IPS-NIHi11 (cell line): ENCODE measurements at regions not wholly inside any gene's neighbourhood (a gene's known extent, or its start where the extent isn't known, plus 50 kb on each side); places are given as distances from the start of the nearest gene placed in this dataset.

Experiments
- DNase-seq: peaks from one replicate; pipeline ENCODE4 v3.0.0; 2012; ENCODE audit warnings: mixed read lengths, low spot score

DNA sequence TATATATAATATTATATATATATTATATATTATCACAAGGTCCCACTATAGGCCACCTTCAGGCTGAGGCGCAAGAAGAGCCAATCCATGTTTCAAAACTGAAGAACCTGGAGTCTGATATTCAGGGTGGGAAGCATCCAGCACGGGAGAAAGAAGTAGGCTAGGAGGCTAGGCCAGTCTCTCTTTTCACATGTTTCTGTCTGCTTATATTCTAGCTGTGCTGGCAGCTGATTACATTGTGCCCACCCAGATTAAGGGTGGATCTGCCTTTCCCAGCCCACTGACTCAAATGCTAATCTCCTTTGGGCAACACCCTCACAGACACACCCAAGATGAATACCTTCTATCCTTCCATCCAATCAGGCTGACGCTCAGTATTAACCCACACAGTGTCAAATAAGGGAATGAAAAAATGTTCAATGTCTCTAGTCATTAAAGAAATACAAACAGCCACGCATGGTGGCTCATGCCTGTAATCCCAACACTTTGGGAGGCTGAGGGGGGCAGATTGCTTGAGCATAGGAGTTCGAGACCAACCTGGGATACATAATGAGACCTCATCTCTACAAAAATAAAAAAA lies 135.4 kb upstream of the PCBD1 start:
- DNase-seq: no peak

DNA sequence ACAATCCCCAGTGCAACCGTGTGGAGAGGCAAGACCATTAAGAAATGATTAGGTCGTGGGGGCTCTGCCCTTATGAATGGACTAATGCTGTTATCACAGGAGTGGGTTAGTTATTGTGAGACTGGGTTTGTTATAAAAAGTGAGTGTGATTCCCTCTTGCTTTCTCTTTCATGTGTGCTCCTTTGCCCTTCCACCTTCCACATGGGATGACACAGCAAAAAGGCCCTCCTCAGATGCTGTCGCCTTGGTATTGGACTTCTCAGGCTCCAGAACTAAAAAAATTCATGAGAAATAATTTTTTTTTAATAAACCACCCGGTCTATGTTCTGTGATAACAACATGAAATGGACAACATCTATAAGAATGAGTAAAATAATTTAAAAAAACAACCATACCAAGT lies 136.1 kb upstream of the PCBD1 start:
- no peak for DNase-seq

DNA sequence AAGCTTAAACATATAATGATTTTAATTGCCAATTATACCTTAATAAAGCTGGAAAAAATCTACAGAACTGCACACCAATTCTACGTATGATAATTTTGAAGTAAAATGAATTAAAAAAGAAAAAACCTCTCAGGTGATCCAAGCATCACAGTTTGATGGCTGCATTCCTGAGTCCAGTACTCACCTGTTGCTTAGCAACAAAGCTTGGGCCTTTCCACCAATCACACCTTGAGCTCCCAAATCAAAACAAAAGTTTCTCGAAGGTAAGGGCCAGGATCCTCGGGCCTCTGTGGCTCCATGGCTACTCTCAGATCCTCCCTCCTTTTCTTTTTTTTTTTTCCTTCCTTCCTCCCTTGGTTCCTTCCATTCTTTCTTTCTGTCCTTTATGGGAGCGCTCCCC lies 137.2 kb upstream of the PCBD1 start:
- peak; percentile 72 for DNase-seq

- DNase-seq: no peak
Measured at GRCh38 chr10:71028066-71028465, 139.7 kb upstream of the PCBD1 start.

DNA sequence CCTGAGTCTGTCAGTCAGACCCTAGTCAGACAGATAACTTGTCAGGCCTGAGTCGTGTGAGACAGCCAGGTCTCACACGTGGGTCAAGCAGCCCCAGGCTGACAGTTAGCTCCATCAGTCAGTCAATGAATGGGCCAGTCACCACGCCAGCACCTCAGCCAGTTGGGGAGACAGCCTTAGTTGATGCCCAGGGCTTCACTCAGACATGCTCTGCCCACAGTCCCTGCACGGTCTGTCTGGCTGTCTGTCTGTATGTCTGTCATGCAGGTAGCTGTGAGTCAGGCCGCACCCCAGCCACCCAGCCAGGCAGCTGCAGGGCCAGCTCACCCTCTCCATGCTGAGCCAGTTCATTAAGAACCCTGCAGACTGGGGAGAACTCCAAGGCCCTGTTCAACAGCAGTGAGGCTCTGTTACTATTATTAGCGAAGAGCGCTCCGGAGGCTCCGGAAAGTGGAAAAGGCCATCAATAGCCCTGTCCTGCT lies 141.1 kb upstream of the PCBD1 start:
- DNase-seq: no peak

- DNase-seq: no peak
Measured at GRCh38 chr10:71029907-71030306, 141.5 kb upstream of the PCBD1 start.

- no peak for DNase-seq
Measured at GRCh38 chr10:71031026-71031425, 142.7 kb upstream of the PCBD1 start.

GRCh38 chr10:71031603-71032002 lies 143.2 kb upstream of the PCBD1 start:
- peak; percentile 45 for DNase-seq

DNA sequence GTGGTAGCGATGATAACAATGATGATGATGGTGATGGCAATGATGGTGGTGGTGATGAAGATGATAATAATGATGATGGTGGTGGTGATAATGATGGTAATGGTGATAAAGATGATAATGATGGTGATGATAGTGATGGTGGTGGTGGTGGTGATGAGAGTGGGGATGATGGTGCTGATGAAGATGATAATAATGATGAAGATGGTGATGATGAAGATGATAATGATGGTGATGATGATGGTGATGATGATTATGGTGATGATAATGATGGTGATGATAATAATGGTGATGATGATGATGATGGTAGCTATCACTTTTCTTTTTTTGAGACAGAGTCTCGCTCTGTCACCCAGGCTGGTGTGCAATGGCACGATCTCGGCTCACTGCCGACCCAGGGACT lies 144.5 kb upstream of the PCBD1 start:
- DNase-seq: no peak

- DNase-seq: peak; percentile 60
Measured at GRCh38 chr10:71033396-71033980, 145.1 kb upstream of the PCBD1 start.

DNA sequence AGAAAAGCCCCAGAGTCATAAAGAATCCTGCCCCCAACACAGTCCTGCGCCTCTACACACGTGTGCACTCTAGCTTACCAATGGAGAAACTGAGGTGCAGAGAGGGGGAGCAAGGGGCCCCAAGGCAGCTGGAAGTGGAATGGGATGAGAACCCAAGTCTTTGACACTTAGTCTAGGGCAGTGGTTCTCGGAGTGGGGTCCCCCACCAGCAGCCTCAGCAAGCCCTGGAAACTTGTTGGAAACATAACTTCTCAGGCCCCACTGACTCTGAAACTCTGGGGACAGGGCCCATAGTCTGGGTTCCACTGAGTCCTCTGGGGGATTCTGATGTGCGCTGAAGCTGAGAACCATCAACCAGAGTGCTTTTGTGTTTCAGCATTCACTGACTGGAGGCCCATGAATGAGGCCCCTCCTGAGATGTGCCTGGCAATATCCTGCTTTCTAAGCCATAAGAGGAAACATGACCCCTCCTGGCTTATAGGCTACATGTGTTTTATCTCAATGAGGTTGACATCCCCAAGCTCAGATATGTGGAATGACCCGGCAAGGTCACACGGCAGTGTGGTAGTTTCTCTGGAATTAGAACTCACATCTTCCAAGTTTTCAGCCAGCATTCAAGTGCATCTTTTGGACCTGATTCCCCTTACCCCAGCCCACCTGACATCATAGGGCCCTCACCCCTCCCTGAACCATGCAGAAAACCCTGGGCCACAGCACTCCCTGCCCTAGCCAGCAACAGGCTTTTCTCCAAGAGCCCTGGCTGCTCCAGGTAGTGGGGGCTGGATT lies 147.3 kb upstream of the PCBD1 start:
- no peak for DNase-seq

- DNase-seq: no peak
Measured at GRCh38 chr10:71036297-71036966, 148.1 kb upstream of the PCBD1 start.

- no peak for DNase-seq
Measured at GRCh38 chr10:71038091-71038633, 149.8 kb upstream of the PCBD1 start.

- no peak for DNase-seq
Measured at GRCh38 chr10:71038921-71039320, 150.6 kb upstream of the PCBD1 start.

DNA sequence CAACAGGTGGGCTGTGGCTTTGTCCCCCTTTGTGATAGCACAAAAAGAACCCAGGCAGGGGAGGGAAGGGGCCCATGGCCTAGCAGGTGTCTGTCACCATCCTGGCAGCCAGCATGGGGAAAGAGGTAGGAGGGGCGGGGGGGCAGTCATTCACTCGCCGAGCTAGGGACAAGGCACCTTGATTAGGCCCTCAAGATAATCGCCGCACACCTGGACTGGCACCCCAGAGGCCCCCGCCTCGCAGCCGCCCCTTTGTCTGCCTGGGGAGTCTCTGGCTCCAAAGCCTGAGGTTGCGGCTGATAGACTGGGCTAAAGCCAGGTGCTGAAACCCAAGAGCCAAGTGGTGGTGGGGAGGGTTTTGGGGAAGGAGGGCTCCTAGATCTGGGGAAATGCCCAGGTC lies 151.2 kb upstream of the PCBD1 start:
- DNase-seq: no peak

- DNase-seq: no peak
Measured at GRCh38 chr10:71040343-71040742, 152.0 kb upstream of the PCBD1 start.

- DNase-seq: no peak
Measured at GRCh38 chr10:71040846-71041605, 152.7 kb upstream of the PCBD1 start.

- no peak for DNase-seq
Measured at GRCh38 chr10:71042216-71042615, 153.9 kb upstream of the PCBD1 start.

DNA sequence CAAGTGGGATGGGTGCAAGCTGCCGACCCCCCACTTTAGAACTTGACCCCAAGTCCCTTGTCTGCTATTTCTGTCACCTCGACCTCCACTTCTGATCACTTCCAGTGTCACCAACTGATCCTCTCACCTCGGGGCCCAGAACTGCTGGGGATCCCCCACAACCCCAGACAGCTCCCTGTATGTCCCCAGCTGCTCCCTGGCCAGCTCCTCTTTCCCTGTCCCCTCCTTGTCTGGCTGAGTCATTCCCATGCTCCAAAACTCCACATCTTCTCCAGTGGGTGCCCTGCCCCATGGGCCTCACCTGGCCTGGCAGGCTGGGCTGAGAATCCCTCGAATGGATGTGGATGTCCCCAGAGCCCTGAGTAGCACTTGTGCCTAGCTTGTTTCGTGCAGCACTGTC lies 154.3 kb upstream of the PCBD1 start:
- DNase-seq: no peak

DNA sequence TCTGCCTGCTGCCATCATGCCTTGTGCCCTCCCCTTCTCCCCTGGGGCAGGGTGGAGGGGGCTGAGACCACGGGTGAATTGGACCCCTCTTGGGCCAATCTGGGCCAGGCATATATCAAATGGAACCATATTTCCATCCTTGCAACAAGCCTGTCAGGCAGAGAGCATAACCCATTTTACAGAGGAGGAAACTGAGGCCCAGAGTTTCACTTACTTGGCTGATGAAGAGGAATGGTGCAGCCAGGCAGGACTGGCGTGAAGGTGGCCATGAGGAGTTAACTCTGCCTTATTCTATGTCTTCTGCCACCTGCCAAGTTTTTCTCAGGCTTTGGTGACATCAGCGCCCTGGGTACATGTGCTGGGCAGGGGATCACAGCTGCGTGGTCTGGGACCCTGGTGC lies 155.5 kb upstream of the PCBD1 start:
- DNase-seq: no peak

DNA sequence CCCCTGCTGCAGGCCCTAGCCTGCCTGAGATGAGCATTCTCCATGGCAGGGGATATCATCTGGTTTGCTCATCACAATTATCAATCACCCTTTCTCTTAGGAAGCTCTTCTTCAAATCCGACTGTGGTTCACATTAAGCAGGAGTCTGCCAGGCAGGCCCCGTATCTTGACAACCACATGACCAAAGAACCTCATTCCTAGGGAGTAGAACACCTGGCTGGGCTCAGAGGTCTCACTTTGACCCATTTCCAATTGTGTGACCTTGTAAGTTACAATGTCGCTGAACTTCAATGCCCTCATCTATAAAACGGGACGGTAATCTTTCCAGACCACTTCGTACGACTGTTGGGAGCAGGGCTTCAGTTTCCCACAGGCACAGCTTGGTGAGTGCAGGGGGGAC lies 156.4 kb upstream of the PCBD1 start:
- no peak for DNase-seq
